Activated T-helper 17 cell treated with anti-CD3 and anti-CD28 coated beads, Interleukin-2, amount 50 U/mL, for 72 hours (primary cell): ENCODE measurements at regions not wholly inside any gene's neighbourhood (a gene's known extent, or its start where the extent isn't known, plus 50 kb on each side); places are given as distances from the start of the nearest gene placed in this dataset.
"Not testable (repeated sequence)": the region's sequence is repeated elsewhere in the genome, so short reads cannot be mapped to it uniquely, and the experiment has no call there.

Experiments used
- ATAC-seq: fragments of 150-1000 bp; cut with Tn5 transposase; replicated peaks from 2 replicates; pipeline ENCODE4 v1.10.0; 2021; ENCODE audit warnings: mild to moderate bottlenecking, moderate library complexity
- H3K27ac Mint-ChIP-seq: one replicate; pipeline ENCODE4 v1.8.0; 2022; ENCODE audit warnings: mixed read lengths
- H3K27me3 Mint-ChIP-seq: one replicate; pipeline ENCODE4 v1.8.0; 2022; ENCODE audit warnings: mixed read lengths
- H3K36me3 Mint-ChIP-seq: one replicate; pipeline ENCODE4 v1.8.0; 2022; ENCODE audit warnings: low read depth, mild to moderate bottlenecking, mixed read lengths
- H3K4me1 Mint-ChIP-seq: one replicate; pipeline ENCODE4 v1.8.0; 2022; ENCODE audit warnings: mixed read lengths
- H3K4me3 Mint-ChIP-seq: one replicate; pipeline ENCODE4 v1.8.0; 2022; ENCODE audit warnings: mild to moderate bottlenecking, mixed read lengths
- H3K9me3 Mint-ChIP-seq: one replicate; pipeline ENCODE4 v1.8.0; 2022; ENCODE audit warnings: mixed read lengths

GRCh38 chr3:20458994-20459716 is 273.1 kb upstream of the SGO1 start:
- no peak overlapping the region for H3K4me3 Mint-ChIP-seq
- H3K27me3 Mint-ChIP-seq, result no peaks in the 10 kb centered on the region
- H3K9me3 Mint-ChIP-seq, result peaks cover 22% of the 10 kb centered on the region
- ATAC-seq, result no peak
- no peaks in the 10 kb centered on the region for H3K36me3 Mint-ChIP-seq
- no peaks in the 10 kb centered on the region for H3K4me1 Mint-ChIP-seq
- no peak overlapping the region for H3K27ac Mint-ChIP-seq

GRCh38 chr3:20456511-20456910 is 270.5 kb upstream of the SGO1 start:
- no peak for ATAC-seq
- Mint-ChIP-seq H3K36me3 (no peaks in the 10 kb centered on the region), H3K27me3 (no peaks in the 10 kb centered on the region), H3K4me3 (no peak overlapping the region), H3K9me3 (peaks cover 15% of the 10 kb centered on the region), H3K4me1 (no peaks in the 10 kb centered on the region), H3K27ac (no peak overlapping the region)

- no peaks in the 10 kb centered on the region for H3K36me3 Mint-ChIP-seq
- ATAC-seq, result no peak
- peaks cover 3% of the 10 kb centered on the region for H3K9me3 Mint-ChIP-seq
- H3K4me1 Mint-ChIP-seq, result no peaks in the 10 kb centered on the region
- H3K27ac Mint-ChIP-seq, result no peak overlapping the region
- no peaks in the 10 kb centered on the region for H3K27me3 Mint-ChIP-seq
- H3K4me3 Mint-ChIP-seq, result no peak overlapping the region
Observed at GRCh38 chr3:20451170-20451569, 265.2 kb upstream of the SGO1 start.

GRCh38 chr3:20450611-20451010 is 264.6 kb upstream of the SGO1 start:
- H3K27me3 Mint-ChIP-seq, result no peaks in the 10 kb centered on the region
- no peaks in the 10 kb centered on the region for H3K36me3 Mint-ChIP-seq
- peaks cover 3% of the 10 kb centered on the region for H3K9me3 Mint-ChIP-seq
- ATAC-seq, result no peak
- no peaks in the 10 kb centered on the region for H3K4me1 Mint-ChIP-seq
- no peak overlapping the region for H3K4me3 Mint-ChIP-seq
- no peak overlapping the region for H3K27ac Mint-ChIP-seq

GRCh38 chr3:20442846-20443245 is 256.8 kb upstream of the SGO1 start:
- Mint-ChIP-seq H3K4me1 (no peaks in the 10 kb centered on the region), H3K4me3 (no peak overlapping the region), H3K27me3 (peaks cover 3% of the 10 kb centered on the region), H3K27ac (no peak overlapping the region), H3K9me3 (peaks cover 10% of the 10 kb centered on the region), H3K36me3 (no peaks in the 10 kb centered on the region)
- no peak for ATAC-seq

GRCh38 chr3:20427268-20427667 is 241.3 kb upstream of the SGO1 start:
- H3K9me3 Mint-ChIP-seq, result peaks cover 17% of the 10 kb centered on the region
- H3K4me1 Mint-ChIP-seq, H3K27me3 Mint-ChIP-seq, ATAC-seq, H3K27ac Mint-ChIP-seq, H3K36me3 Mint-ChIP-seq, H3K4me3 Mint-ChIP-seq: not testable (repeated sequence)

- Mint-ChIP-seq H3K4me3 (no peak overlapping the region), H3K36me3 (no peaks in the 10 kb centered on the region), H3K9me3 (peaks cover 2% of the 10 kb centered on the region), H3K27ac (no peak overlapping the region), H3K27me3 (no peaks in the 10 kb centered on the region), H3K4me1 (no peaks in the 10 kb centered on the region)
- ATAC-seq, result no peak
Observed at GRCh38 chr3:20425138-20425537, 239.1 kb upstream of the SGO1 start.

- no peaks in the 10 kb centered on the region for H3K9me3 Mint-ChIP-seq
- no peaks in the 10 kb centered on the region for H3K4me1 Mint-ChIP-seq
- H3K27me3 Mint-ChIP-seq, result no peaks in the 10 kb centered on the region
- no peak overlapping the region for H3K27ac Mint-ChIP-seq
- ATAC-seq, result no peak
- no peak overlapping the region for H3K4me3 Mint-ChIP-seq
- H3K36me3 Mint-ChIP-seq, result no peaks in the 10 kb centered on the region
Observed at GRCh38 chr3:20424086-20424485, 238.1 kb upstream of the SGO1 start.

- no peak for ATAC-seq
- Mint-ChIP-seq H3K36me3 (no peaks in the 10 kb centered on the region), H3K4me1 (no peaks in the 10 kb centered on the region), H3K27ac (no peak overlapping the region), H3K27me3 (no peaks in the 10 kb centered on the region), H3K4me3 (no peak overlapping the region), H3K9me3 (no peaks in the 10 kb centered on the region)
Observed at GRCh38 chr3:20422391-20422790, 236.4 kb upstream of the SGO1 start.

- no peaks in the 10 kb centered on the region for H3K36me3 Mint-ChIP-seq
Observed at GRCh38 chr3:20417388-20418108, 231.5 kb upstream of the SGO1 start.

GRCh38 chr3:20406611-20407011 is 220.6 kb upstream of the SGO1 start:
- H3K27me3 Mint-ChIP-seq, result no peaks in the 10 kb centered on the region
- no peak overlapping the region for H3K27ac Mint-ChIP-seq
- no peaks in the 10 kb centered on the region for H3K9me3 Mint-ChIP-seq
- H3K4me3 Mint-ChIP-seq, result no peak overlapping the region
- H3K4me1 Mint-ChIP-seq, result no peaks in the 10 kb centered on the region
- ATAC-seq, result no peak
- H3K36me3 Mint-ChIP-seq, result no peaks in the 10 kb centered on the region

More at GRCh38 chr3:20417388-20418108, 231.5 kb upstream of the SGO1 start:
- Mint-ChIP-seq H3K9me3 (no peaks in the 10 kb centered on the region), H3K4me1 (no peaks in the 10 kb centered on the region), H3K27me3 (no peaks in the 10 kb centered on the region), H3K4me3 (no peak overlapping the region), H3K27ac (no peak overlapping the region)
- ATAC-seq, result no peak

- Mint-ChIP-seq H3K4me1 (no peaks in the 10 kb centered on the region), H3K36me3 (no peaks in the 10 kb centered on the region), H3K27me3 (no peaks in the 10 kb centered on the region), H3K9me3 (no peaks in the 10 kb centered on the region), H3K4me3 (no peak overlapping the region), H3K27ac (no peak overlapping the region)
- no peak for ATAC-seq
Observed at GRCh38 chr3:20405744-20406143, 219.7 kb upstream of the SGO1 start.

GRCh38 chr3:20405231-20405630 is 219.2 kb upstream of the SGO1 start:
- H3K4me3 Mint-ChIP-seq, result no peak overlapping the region
- no peaks in the 10 kb centered on the region for H3K9me3 Mint-ChIP-seq
- ATAC-seq, result no peak
- H3K4me1 Mint-ChIP-seq, result no peaks in the 10 kb centered on the region
- H3K27ac Mint-ChIP-seq, result no peak overlapping the region
- H3K27me3 Mint-ChIP-seq, result no peaks in the 10 kb centered on the region
- H3K36me3 Mint-ChIP-seq, result no peaks in the 10 kb centered on the region

GRCh38 chr3:20404741-20405100 is 218.7 kb upstream of the SGO1 start:
- Mint-ChIP-seq H3K4me3 (no peak overlapping the region), H3K4me1 (no peaks in the 10 kb centered on the region), H3K27me3 (no peaks in the 10 kb centered on the region), H3K27ac (no peak overlapping the region), H3K9me3 (no peaks in the 10 kb centered on the region), H3K36me3 (no peaks in the 10 kb centered on the region)
- no peak for ATAC-seq

- no peak for ATAC-seq
- no peaks in the 10 kb centered on the region for H3K36me3 Mint-ChIP-seq
- H3K4me1 Mint-ChIP-seq, result no peaks in the 10 kb centered on the region
- no peaks in the 10 kb centered on the region for H3K9me3 Mint-ChIP-seq
- no peak overlapping the region for H3K4me3 Mint-ChIP-seq
- H3K27ac Mint-ChIP-seq, result no peak overlapping the region
- no peaks in the 10 kb centered on the region for H3K27me3 Mint-ChIP-seq
Observed at GRCh38 chr3:20403986-20404740, 218.2 kb upstream of the SGO1 start.
